Astrocyte of the cerebellum (primary cell): ENCODE measurements at regions not wholly inside any gene's neighbourhood (a gene's known extent, or its start where the extent isn't known, plus 50 kb on each side); places are given as distances from the start of the nearest gene placed in this dataset.

Experiments
- DNase-seq: peaks from one replicate; pipeline ENCODE4 v3.0.0-alpha.2; 2011; ENCODE audit warnings: low read depth
- H3K4me3 ChIP-seq: 2 replicates; pipeline ENCODE4 v1.5.1; 2011; ENCODE audit warnings: mild to moderate bottlenecking, low read depth, low read length, moderate library complexity
- CTCF ChIP-seq: IDR thresholded peaks from 2 replicates; pipeline ENCODE4 v1.5.1; 2012; ENCODE audit warnings: low read length, low read depth, moderate library complexity, mild to moderate bottlenecking; ENCODE audit errors: missing control alignments
- in situ Hi-C: cut with HindIII; loops from 2 replicates; pipeline ENCODE4 v1.10.0; 2017; ENCODE audit warnings: low sequenced_read_pairs

- DNase-seq, result no peak
- in situ Hi-C loops, result no loop called here
- no peak for TF ChIP-seq CTCF
- no peak overlapping the region for H3K4me3 ChIP-seq
These were observed 392.6 kb upstream of the DEPDC1 start for GRCh38 chr1:68889471-68889870.

GRCh38 chr1:68890736-68891135 lies 393.9 kb upstream of the DEPDC1 start:
- TF ChIP-seq CTCF, result no peak
- DNase-seq, result no peak
- in situ Hi-C loops, result no loop called here
- H3K4me3 ChIP-seq, result no peak overlapping the region

GRCh38 chr1:68904477-68904876 lies 407.6 kb upstream of the DEPDC1 start:
- DNase-seq, result no peak
- TF ChIP-seq CTCF, result no peak
- in situ Hi-C loops, result no loop called here
- no peak overlapping the region for H3K4me3 ChIP-seq

GRCh38 chr1:68906431-68906830 lies 409.5 kb upstream of the DEPDC1 start:
- H3K4me3 ChIP-seq, result no peak overlapping the region
- no peak for DNase-seq
- in situ Hi-C loops, result no loop called here
- no peak for TF ChIP-seq CTCF

- no peak for TF ChIP-seq CTCF
- DNase-seq, result no peak
- in situ Hi-C loops, result no loop called here
- no peak overlapping the region for H3K4me3 ChIP-seq
These were observed 410.6 kb upstream of the DEPDC1 start for GRCh38 chr1:68907491-68907890.

GRCh38 chr1:68908316-68908715 lies 411.4 kb upstream of the DEPDC1 start:
- DNase-seq, result no peak
- no peak overlapping the region for H3K4me3 ChIP-seq
- no peak for TF ChIP-seq CTCF
- in situ Hi-C loops, result no loop called here
